Peyer's patch (tissue), 4 donors: ENCODE measurements at regions not wholly inside any gene's neighbourhood (a gene's known extent, or its start where the extent isn't known, plus 50 kb on each side); places are given as distances from the start of the nearest gene placed in this dataset.
"Not testable (repeated sequence)": the region's sequence is repeated elsewhere in the genome, so short reads cannot be mapped to it uniquely, and the experiment has no call there.

Source experiments
- POLR2A ChIP-seq, 2 donors: fragments of 450-650 bp; IDR thresholded peaks; one replicate each; pipeline ENCODE4 v1.5.1; 2017; ENCODE audit warnings: antibody characterized with exemption in 2 of 2, mild to moderate bottlenecking in 2 of 2, moderate library complexity in 2 of 2
- TF ChIP-seq, protein P1 (sequence below), 6 experiments: fragments of 450-650 bp in 4 of 6; fragments of 200-600 bp in 2 of 6; sonication (generic) in 1 of 6; IDR thresholded peaks; one replicate each; pipeline ENCODE4 v1.5.1; 2017 to 2019; ENCODE audit warnings: antibody characterized with exemption in 6 of 6, mild to moderate bottlenecking in 3 of 6, moderate library complexity in 1 of 6

DNA sequence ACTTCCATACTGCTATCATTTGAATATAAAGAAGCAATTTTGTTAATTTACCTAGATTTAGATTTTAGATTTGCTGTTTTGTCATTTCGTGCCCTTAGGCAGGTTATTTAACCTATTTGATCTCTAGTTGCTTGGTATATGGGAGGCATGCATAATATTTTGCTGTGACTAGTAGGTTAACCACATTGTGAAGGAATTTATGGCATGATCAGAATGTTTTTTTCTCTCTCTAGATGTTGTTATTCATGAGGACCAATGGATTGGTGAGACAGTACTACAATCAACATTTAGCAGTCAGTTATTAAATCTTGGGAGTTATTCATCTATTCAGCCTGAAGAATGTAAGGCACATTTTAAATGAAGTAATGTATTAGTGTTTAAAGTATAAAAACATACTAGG is 67.2 kb downstream of the SYT15B start:
- TF ChIP-seq, protein P1, sequence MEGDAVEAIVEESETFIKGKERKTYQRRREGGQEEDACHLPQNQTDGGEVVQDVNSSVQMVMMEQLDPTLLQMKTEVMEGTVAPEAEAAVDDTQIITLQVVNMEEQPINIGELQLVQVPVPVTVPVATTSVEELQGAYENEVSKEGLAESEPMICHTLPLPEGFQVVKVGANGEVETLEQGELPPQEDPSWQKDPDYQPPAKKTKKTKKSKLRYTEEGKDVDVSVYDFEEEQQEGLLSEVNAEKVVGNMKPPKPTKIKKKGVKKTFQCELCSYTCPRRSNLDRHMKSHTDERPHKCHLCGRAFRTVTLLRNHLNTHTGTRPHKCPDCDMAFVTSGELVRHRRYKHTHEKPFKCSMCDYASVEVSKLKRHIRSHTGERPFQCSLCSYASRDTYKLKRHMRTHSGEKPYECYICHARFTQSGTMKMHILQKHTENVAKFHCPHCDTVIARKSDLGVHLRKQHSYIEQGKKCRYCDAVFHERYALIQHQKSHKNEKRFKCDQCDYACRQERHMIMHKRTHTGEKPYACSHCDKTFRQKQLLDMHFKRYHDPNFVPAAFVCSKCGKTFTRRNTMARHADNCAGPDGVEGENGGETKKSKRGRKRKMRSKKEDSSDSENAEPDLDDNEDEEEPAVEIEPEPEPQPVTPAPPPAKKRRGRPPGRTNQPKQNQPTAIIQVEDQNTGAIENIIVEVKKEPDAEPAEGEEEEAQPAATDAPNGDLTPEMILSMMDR (IDR thresholded peaks at IDR 0.05) = not testable (repeated sequence)
- not testable (repeated sequence) for TF ChIP-seq POLR2A (IDR thresholded peaks at IDR 0.05)
